A673 (cell line): ENCODE measurements at regions not wholly inside any gene's neighbourhood (a gene's known extent, or its start where the extent isn't known, plus 50 kb on each side); places are given as distances from the start of the nearest gene placed in this dataset.

Experiments
- BruUV-seq: library from RNA; stranded (reverse); fragments of 400-500 nt; replicated peaks from 2 replicates; lab custom pipeline; 2021; lab: Mats Ljungman, UMichigan
- CTCF ChIA-PET: fragments of 300-600 bp; sonication (Branson Sonifier 250); formaldehyde crosslinking; loops from one replicate; lab custom pipeline; 2022; ENCODE audit warnings: antibody characterized with exemption; lab: Charles Lee
- POLR2A ChIA-PET: fragments of 300-600 bp; sonication (Branson Sonifier 250); formaldehyde crosslinking; loops from one replicate; lab custom pipeline; 2022; ENCODE audit warnings: antibody characterized with exemption; ENCODE audit not compliant: low non-redundant PET; lab: Charles Lee
- DNase-seq: peaks from one replicate; pipeline ENCODE4 v3.0.0-alpha.2; 2015; ENCODE audit warnings: low spot score
- H3K27ac ChIP-seq: fragments of 200-600 bp; sonication (generic); 2 replicates; pipeline ENCODE4 v1.5.1; 2016; ENCODE audit warnings: mixed run types, low read depth, mild to moderate bottlenecking, mixed read lengths, antibody characterized with exemption, low read length; ENCODE audit not compliant: poor library complexity, severe bottlenecking
- H3K27me3 ChIP-seq: fragments of 200-600 bp; sonication (generic); replicated peaks from 2 replicates; pipeline ENCODE4 v1.6.1; 2017; ENCODE audit warnings: mixed run types, low read depth, mild to moderate bottlenecking, mixed read lengths, antibody characterized with exemption, low read length; ENCODE audit not compliant: insufficient read depth, poor library complexity
- H3K36me3 ChIP-seq: fragments of 200-600 bp; sonication (generic); 2 replicates; pipeline ENCODE4 v1.6.1; 2016; ENCODE audit warnings: mixed run types, mild to moderate bottlenecking, mixed read lengths, antibody characterized with exemption, low read length; ENCODE audit not compliant: insufficient read depth, poor library complexity, severe bottlenecking
- H3K4me1 ChIP-seq: fragments of 200-600 bp; sonication (generic); 2 replicates; pipeline ENCODE4 v1.6.1; 2017; ENCODE audit warnings: mixed run types, mild to moderate bottlenecking, mixed read lengths, antibody characterized with exemption, low read length; ENCODE audit not compliant: insufficient read depth, poor library complexity, severe bottlenecking
- H3K4me3 ChIP-seq: fragments of 200-600 bp; sonication (generic); 2 replicates; pipeline ENCODE4 v1.5.1; 2016; ENCODE audit warnings: low read depth, mixed run types, mild to moderate bottlenecking, mixed read lengths, low read length; ENCODE audit not compliant: poor library complexity, severe bottlenecking
- H3K9me3 ChIP-seq: fragments of 200-600 bp; sonication (generic); 2 replicates; pipeline ENCODE4 v1.6.1; 2016; ENCODE audit warnings: mixed run types, low read depth, mild to moderate bottlenecking, mixed read lengths, antibody characterized with exemption, low read length; ENCODE audit not compliant: poor library complexity, severe bottlenecking
- EZH2 ChIP-seq: fragments of 200-600 bp; sonication (generic); IDR thresholded peaks from 2 replicates; pipeline ENCODE4 v1.6.1; 2017; ENCODE audit warnings: borderline replicate concordance, low read depth, mild to moderate bottlenecking, mixed read lengths, antibody characterized with exemption, low read length; ENCODE audit not compliant: poor library complexity, severe bottlenecking
- intact Hi-C: fragments of 100-400 bp; cut with micrococcal nuclease; formaldehyde crosslinking; loops from one replicate; pipeline ENCODE4 v1.10.0; 2022; ENCODE audit not compliant: unreplicated experiment
- TF ChIP-seq, protein P1 (sequence below): fragments of 300-800, 200-600 bp; sonication (generic); conservative IDR thresholded peaks from 2 replicates; pipeline ENCODE4 v1.5.1; 2017; ENCODE audit warnings: low read depth, mild to moderate bottlenecking, antibody characterized with exemption, low read length, moderate library complexity, mixed read lengths

DNA sequence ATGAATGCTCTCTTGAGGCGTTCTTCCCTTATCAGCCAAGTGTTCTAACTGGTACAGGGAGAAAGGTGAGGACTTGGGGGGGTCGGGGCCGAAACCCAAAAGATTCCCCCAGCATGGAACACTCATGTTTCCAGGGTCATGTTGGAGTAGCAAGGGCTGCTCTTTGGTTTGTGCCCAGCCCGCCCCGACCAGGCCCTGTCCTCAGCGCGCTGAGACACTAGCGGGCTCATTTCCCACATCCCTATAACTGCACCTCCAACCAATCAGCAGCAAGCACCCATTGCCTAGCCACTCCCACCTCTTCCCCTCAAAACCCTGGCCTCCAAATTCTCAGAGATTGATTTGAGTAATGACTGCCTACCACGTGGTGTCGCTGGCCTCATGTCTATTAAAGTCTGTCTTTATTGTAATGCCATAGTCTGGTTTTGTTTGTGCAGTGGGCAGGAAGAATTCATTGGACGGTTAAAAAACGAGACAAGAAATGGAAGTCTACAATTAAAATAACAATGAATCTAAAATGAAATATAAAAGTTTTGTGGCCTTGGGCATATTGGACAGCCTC is 1928.4 kb downstream of the STIM2 start:
- ChIA-PET POLR2A (no interaction called here), CTCF (no interaction called here)
- Histone ChIP-seq H3K4me3 (no peak overlapping the region), H3K27ac (no peak overlapping the region), H3K4me1 (no peaks in the 10 kb centered on the region), H3K27me3 (no peaks in the 10 kb centered on the region), H3K9me3 (no peaks in the 10 kb centered on the region), H3K36me3 (no peaks in the 10 kb centered on the region)
- TF ChIP-seq, protein P1, sequence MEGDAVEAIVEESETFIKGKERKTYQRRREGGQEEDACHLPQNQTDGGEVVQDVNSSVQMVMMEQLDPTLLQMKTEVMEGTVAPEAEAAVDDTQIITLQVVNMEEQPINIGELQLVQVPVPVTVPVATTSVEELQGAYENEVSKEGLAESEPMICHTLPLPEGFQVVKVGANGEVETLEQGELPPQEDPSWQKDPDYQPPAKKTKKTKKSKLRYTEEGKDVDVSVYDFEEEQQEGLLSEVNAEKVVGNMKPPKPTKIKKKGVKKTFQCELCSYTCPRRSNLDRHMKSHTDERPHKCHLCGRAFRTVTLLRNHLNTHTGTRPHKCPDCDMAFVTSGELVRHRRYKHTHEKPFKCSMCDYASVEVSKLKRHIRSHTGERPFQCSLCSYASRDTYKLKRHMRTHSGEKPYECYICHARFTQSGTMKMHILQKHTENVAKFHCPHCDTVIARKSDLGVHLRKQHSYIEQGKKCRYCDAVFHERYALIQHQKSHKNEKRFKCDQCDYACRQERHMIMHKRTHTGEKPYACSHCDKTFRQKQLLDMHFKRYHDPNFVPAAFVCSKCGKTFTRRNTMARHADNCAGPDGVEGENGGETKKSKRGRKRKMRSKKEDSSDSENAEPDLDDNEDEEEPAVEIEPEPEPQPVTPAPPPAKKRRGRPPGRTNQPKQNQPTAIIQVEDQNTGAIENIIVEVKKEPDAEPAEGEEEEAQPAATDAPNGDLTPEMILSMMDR, result no peak
- TF ChIP-seq EZH2, result no peak
- no peak for DNase-seq
- intact Hi-C loops, result no loop called here
- BruUV-seq, result no TSS peak

DNA sequence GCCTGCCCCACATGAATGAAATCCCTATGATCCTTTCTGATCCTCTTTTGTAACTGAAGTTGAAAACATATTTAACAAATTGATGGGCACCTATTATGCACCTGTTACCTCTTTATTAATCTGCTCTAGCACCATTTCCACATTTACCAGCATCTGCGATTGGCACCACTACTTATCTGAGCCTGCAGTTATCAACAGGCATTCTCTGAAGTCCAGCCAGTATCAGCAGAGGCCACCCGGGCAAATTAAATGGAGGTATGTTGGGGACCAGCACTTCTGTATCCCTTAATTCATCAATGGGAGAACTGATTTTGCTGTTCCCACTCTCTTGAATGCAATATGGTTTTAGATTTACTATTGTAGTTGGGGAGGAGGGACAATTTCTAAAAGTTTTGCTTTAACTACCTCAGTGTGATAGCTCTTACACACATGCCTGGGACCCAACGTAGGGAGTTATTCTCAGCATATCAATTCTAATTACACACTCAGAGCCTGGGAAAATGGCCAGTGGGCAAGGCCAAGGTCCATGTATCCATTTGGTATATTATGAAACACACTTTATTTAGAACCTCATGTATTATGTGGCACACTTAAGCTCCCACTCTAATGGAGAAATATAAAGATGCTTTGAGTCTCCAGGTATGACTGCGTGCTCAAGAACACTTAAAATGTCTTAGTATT is 1927.1 kb upstream of the PCDH7 start:
- Histone ChIP-seq H3K27ac (no peak overlapping the region), H3K9me3 (no peaks in the 10 kb centered on the region), H3K4me1 (no peaks in the 10 kb centered on the region), H3K27me3 (no peaks in the 10 kb centered on the region), H3K4me3 (no peak overlapping the region), H3K36me3 (no peaks in the 10 kb centered on the region)
- ChIA-PET CTCF (no interaction called here), POLR2A (no interaction called here)
- DNase-seq, result no peak
- intact Hi-C loops, result no loop called here
- TF ChIP-seq EZH2, result no peak
- TF ChIP-seq, protein P1, result no peak
- no TSS peak for BruUV-seq

DNA sequence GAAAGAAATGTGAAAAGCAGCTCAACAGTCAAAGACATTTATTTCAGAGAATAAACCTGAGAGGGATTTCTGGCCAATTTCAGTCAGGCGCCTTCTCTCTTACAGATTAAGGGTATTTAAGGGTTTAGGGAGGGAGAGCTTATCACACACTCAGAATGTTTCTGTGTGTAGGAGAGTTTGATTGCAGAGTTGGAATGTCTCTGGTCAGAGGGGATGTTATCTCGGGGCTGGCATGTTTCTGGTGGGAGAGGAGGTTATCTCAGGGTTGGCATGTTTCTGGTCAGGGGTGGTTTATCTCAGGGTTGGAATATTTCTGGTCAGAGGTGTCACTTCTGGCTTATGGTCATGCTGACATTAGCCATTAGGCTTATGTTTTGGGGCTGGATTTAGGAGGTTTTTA is 1920.5 kb upstream of the PCDH7 start:
- Histone ChIP-seq H3K27me3 (no peaks in the 10 kb centered on the region), H3K36me3 (no peaks in the 10 kb centered on the region), H3K4me1 (no peaks in the 10 kb centered on the region), H3K27ac (no peak overlapping the region), H3K4me3 (no peak overlapping the region), H3K9me3 (no peaks in the 10 kb centered on the region)
- DNase-seq, result no peak
- intact Hi-C loops, result no loop called here
- CTCF ChIA-PET, result no interaction called here
- no TSS peak for BruUV-seq
- POLR2A ChIA-PET, result no interaction called here
- TF ChIP-seq EZH2, result no peak
- TF ChIP-seq, protein P1, result no peak
